ENCODE measurements at regions not wholly inside any gene's neighbourhood (a gene's known extent, or its start where the extent isn't known, plus 50 kb on each side); places are given as distances from the start of the nearest gene placed in this dataset.
"Not testable (repeated sequence)": the region's sequence is repeated elsewhere in the genome, so short reads cannot be mapped to it uniquely, and the experiment has no call there.

DNA sequence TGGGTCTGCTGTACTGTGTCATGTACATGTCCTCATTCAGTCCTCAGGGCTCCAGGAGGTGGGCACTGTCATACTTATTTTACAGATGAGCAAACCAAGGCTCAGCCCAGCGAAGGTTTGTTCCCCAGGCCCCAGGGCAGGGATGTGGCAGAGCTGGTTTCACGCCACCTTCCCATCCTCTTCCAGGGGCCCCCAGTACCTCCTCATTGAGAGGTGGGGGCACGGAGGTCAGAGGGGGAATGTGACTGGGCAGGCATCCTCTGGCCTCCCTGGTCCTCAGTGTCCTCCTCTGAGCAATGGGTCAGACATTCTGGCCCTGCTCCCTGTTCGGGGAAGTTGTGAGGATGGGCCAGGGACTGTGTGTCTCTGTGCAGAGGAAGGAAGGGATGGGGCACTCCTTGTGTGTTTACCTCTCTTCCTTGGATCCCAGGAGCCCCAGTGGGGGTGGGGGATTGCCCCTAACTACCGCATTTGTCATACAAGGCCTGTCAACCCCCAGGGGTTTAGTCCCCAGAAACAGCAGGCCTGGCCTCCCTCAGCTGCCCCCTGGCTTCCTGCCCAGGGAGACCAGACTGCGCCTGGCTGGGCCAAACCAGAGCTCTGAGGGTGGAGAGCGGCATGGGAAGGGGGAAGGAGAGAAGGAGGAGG lies 65.9 kb upstream of the LCTL start:
- Mint-ChIP-seq H3K27me3 (peaks cover 0 to 2% of the 10 kb centered on the region in 2 donors), H3K4me3 (no peak overlapping the region), H3K36me3 (no peaks in the 10 kb centered on the region), H3K4me1 (no peaks in the 10 kb centered on the region), H3K9me3 (peaks cover 0 to 2% (median 0%) of the 10 kb centered on the region in 8 donors), H3K27ac (no peak overlapping the region)
- intact Hi-C loops (cut with micrococcal nuclease): no loop called here
- Histone ChIP-seq H3K27ac (ENCODE audit: low read depth, low read length) (no peak overlapping the region), H3K4me1 (ENCODE audit: insufficient read depth, low read length) (no peaks in the 10 kb centered on the region), H3K9me3 (ENCODE audit: control insufficient read depth in 1 of 2, low read length in 2 of 2) (no peaks in the 10 kb centered on the region), H3K27me3 (ENCODE audit: insufficient read depth, low read length) (no peaks in the 10 kb centered on the region), H3K4me3 (ENCODE audit: low read length in 2 of 2) (no peak overlapping the region), H3K36me3 (ENCODE audit: insufficient read depth, low read length) (no peaks in the 10 kb centered on the region)
- ChIA-PET POLR2A (ENCODE audit: partially characterized antibody) (no interaction called here), CTCF (ENCODE audit: partially characterized antibody) (no interaction called here)
- DNase-seq: no peak

DNA sequence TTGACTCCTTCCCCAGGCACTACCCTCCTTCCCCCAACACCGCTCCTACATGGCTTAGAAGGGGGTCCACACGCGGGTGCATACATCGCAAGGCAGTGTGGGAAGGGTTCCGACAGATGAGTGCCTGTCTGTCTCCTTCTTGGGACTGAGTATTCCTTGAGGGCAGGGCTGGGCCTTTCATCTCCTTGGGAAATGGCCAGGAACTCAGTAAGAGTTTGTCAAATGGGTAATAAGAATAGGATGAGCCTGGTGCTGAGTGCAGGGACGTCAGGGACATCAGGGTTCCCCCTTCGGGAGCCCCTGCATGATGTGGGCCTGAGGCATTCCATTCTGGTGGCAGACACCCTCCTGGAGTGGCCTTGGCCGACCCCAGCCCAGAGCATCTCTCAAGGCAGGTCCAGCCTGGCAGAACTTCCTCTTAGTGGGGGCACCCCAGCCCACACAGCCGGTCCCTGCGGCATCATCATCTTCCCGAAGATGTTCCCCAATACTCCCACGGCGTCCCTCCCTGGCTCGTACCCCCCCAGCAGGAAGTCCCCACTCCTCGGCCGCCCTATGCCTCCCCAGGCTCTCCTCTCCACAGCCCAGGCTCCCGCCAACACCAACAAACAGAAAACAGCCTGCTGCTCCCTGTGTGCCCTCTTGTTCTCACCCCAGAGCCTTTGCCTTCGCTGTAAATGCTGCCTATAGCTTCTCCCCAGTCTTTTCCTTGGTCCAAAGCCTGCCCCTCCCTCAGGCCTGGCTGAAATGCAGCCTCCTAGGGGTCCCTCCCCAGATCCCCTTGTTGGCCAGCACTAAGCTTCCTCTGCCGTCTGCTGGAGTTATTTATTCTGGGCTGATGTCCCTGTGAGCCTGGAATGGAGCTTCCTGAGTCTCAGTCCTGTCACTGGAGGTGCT lies 67.5 kb upstream of the LCTL start:
- intact Hi-C loops (cut with micrococcal nuclease): no loop called here
- H3K4me3 Mint-ChIP-seq: no peak overlapping the region
- peaks cover 0 to 5% (median 0%) of the 10 kb centered on the region in 8 donors for H3K9me3 Mint-ChIP-seq
- DNase-seq: no peak
- Histone ChIP-seq H3K9me3 (ENCODE audit: control insufficient read depth in 1 of 2, low read length in 2 of 2) (no peaks in the 10 kb centered on the region), H3K27me3 (ENCODE audit: insufficient read depth, low read length) (no peaks in the 10 kb centered on the region), H3K36me3 (ENCODE audit: insufficient read depth, low read length) (no peaks in the 10 kb centered on the region), H3K27ac (ENCODE audit: low read depth, low read length) (no peak overlapping the region), H3K4me3 (ENCODE audit: low read length in 2 of 2) (no peak overlapping the region), H3K4me1 (ENCODE audit: insufficient read depth, low read length) (peaks cover 4% of the 10 kb centered on the region)
- POLR2A ChIA-PET (ENCODE audit: partially characterized antibody): no interaction called here
- peaks cover 0 to 2% of the 10 kb centered on the region in 2 donors for H3K27me3 Mint-ChIP-seq
- no peaks in the 10 kb centered on the region for H3K36me3 Mint-ChIP-seq
- H3K4me1 Mint-ChIP-seq: peaks cover 2 to 11% (median 6%) of the 10 kb centered on the region in 4 donors
- H3K27ac Mint-ChIP-seq: peak overlapping the region in 1 of 7 donors; percentile 55
- CTCF ChIA-PET (ENCODE audit: partially characterized antibody): no interaction called here

DNA sequence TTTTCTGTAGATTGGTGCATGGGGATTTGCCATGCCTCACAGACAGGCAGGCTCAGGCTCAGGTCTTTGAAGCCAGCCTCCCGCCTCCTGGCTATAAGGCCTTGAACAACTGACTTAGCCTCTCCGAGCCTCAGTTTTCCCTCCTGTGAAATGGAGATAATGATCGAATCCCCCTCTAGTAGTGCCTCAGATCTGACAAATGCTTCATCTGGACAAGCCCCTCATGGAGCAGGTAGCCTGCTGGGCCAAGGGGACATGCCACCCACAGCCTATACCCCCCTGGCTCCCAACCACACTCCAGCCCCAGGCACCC lies 68.1 kb upstream of the LCTL start:
- POLR2A ChIA-PET (ENCODE audit: partially characterized antibody): no interaction called here
- intact Hi-C loops (cut with micrococcal nuclease): no loop called here
- Mint-ChIP-seq H3K27ac (no peak overlapping the region), H3K4me1 (peaks cover 5 to 16% (median 10%) of the 10 kb centered on the region in 4 donors), H3K9me3 (peaks cover 0 to 5% (median 0%) of the 10 kb centered on the region in 8 donors), H3K4me3 (no peak overlapping the region), H3K27me3 (peaks cover 0 to 2% of the 10 kb centered on the region in 2 donors), H3K36me3 (no peaks in the 10 kb centered on the region)
- CTCF ChIA-PET (ENCODE audit: partially characterized antibody): no interaction called here
- DNase-seq: no peak
- Histone ChIP-seq H3K4me3 (ENCODE audit: low read length in 2 of 2) (no peak overlapping the region), H3K36me3 (ENCODE audit: insufficient read depth, low read length) (no peaks in the 10 kb centered on the region), H3K27me3 (ENCODE audit: insufficient read depth, low read length) (no peaks in the 10 kb centered on the region), H3K4me1 (ENCODE audit: insufficient read depth, low read length) (peaks cover 10% of the 10 kb centered on the region), H3K9me3 (ENCODE audit: control insufficient read depth in 1 of 2, low read length in 2 of 2) (no peaks in the 10 kb centered on the region), H3K27ac (ENCODE audit: low read depth, low read length) (no peak overlapping the region)

DNA sequence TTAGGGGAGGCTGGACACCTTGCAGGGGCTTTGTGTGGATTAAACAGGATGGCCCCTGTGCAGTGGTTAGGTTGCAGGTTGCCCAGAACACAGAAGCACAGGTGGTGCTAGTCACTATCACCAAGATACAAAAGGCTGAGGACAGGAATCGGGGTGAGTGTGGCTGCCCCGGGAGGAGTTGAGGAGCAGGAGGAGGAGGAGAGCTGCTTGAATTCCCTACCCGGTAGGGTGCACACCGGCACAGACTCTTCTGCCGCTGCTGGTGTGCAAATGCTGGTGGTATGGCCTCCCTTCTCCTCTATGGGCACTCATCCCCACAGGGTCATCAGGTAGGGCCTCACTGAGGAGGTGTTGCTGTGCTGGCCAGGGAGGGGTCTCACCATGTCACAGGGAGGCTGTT lies 67.5 kb upstream of the SMAD6 start:
- Histone ChIP-seq H3K36me3 (ENCODE audit: insufficient read depth, low read length) (no peaks in the 10 kb centered on the region), H3K9me3 (ENCODE audit: control insufficient read depth in 1 of 2, low read length in 2 of 2) (no peaks in the 10 kb centered on the region), H3K4me3 (ENCODE audit: low read length in 2 of 2) (no peak overlapping the region), H3K27ac (ENCODE audit: low read depth, low read length) (no peak overlapping the region), H3K27me3 (ENCODE audit: insufficient read depth, low read length) (no peaks in the 10 kb centered on the region), H3K4me1 (ENCODE audit: insufficient read depth, low read length) (peaks cover 11% of the 10 kb centered on the region)
- intact Hi-C loops (cut with micrococcal nuclease): no loop called here
- no peak for DNase-seq
- ChIA-PET POLR2A (ENCODE audit: partially characterized antibody) (no interaction called here), CTCF (ENCODE audit: partially characterized antibody) (no interaction called here)
- Mint-ChIP-seq H3K27ac (no peak overlapping the region), H3K9me3 (peaks cover 0 to 5% (median 0%) of the 10 kb centered on the region in 8 donors), H3K4me1 (peaks cover 5 to 16% (median 10%) of the 10 kb centered on the region in 4 donors), H3K4me3 (no peak overlapping the region), H3K36me3 (no peaks in the 10 kb centered on the region), H3K27me3 (peaks cover 0 to 2% of the 10 kb centered on the region in 2 donors)

DNA sequence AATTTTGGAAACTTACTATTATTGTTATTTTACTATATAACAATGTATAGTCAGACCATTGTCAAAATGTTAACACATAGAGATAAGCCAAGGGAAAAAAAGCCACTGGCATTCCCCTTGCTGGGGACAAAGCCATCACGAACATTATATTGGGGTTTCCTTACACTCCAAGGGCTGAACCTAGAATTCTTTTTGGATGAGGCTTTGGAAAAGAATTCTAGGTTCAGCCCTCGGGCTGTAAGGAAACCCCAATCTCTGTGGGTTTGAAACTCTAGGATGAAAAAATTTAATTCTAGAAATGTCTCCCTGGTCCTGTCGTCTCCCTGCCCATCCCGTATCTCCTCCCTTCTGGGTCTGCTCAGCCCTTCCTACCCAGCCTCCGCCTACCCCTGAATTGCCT lies 67.0 kb upstream of the SMAD6 start:
- Histone ChIP-seq H3K36me3 (ENCODE audit: insufficient read depth, low read length) (no peaks in the 10 kb centered on the region), H3K4me3 (ENCODE audit: low read length in 2 of 2) (no peak overlapping the region), H3K27me3 (ENCODE audit: insufficient read depth, low read length) (no peaks in the 10 kb centered on the region), H3K9me3 (ENCODE audit: control insufficient read depth in 1 of 2, low read length in 2 of 2) (no peaks in the 10 kb centered on the region), H3K27ac (ENCODE audit: low read depth, low read length) (no peak overlapping the region), H3K4me1 (ENCODE audit: insufficient read depth, low read length) (peaks cover 11% of the 10 kb centered on the region)
- no peak for DNase-seq
- ChIA-PET POLR2A (ENCODE audit: partially characterized antibody) (no interaction called here), CTCF (ENCODE audit: partially characterized antibody) (no interaction called here)
- Mint-ChIP-seq H3K27ac (no peak overlapping the region), H3K4me1 (peaks cover 5 to 16% (median 10%) of the 10 kb centered on the region in 4 donors), H3K4me3 (no peak overlapping the region), H3K27me3 (peaks cover 0 to 2% of the 10 kb centered on the region in 2 donors), H3K36me3 (no peaks in the 10 kb centered on the region), H3K9me3 (peaks cover 0 to 5% (median 0%) of the 10 kb centered on the region in 8 donors)
- intact Hi-C loops (cut with micrococcal nuclease): no loop called here

DNA sequence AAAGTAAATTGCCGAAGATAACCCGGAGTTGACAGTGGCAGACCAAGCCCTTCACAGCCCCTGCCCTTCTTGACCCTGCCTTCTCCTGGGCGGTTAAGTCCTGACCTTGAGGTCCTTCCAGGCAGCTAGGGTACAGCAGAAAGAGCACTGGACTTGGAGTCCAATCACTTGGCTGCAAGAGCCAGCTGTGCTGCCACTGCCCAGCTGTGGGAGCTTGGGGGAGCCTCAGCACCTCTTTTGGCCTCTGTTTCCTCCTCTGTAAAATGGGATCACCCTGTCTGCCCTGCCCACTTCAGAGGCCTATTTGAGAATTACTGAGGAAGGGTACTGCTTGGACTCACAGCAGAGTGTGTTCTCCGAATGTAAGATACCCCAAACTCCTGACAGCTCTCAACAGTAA lies 66.2 kb upstream of the SMAD6 start:
- H3K4me1 Mint-ChIP-seq: peaks cover 5 to 16% (median 10%) of the 10 kb centered on the region in 4 donors
- ChIA-PET POLR2A (ENCODE audit: partially characterized antibody) (no interaction called here), CTCF (ENCODE audit: partially characterized antibody) (no interaction called here)
- H3K4me3 Mint-ChIP-seq: no peak overlapping the region
- no peak overlapping the region for H3K27ac Mint-ChIP-seq
- peaks cover 0 to 5% (median 0%) of the 10 kb centered on the region in 8 donors for H3K9me3 Mint-ChIP-seq
- no peak overlapping the region for H3K4me3 ChIP-seq (ENCODE audit: low read length in 2 of 2)
- H3K27ac ChIP-seq (ENCODE audit: low read depth, low read length): no peak overlapping the region
- H3K4me1 ChIP-seq (ENCODE audit: insufficient read depth, low read length): peaks cover 11% of the 10 kb centered on the region
- DNase-seq: no peak
- no peaks in the 10 kb centered on the region for H3K36me3 ChIP-seq (ENCODE audit: insufficient read depth, low read length)
- no peaks in the 10 kb centered on the region for H3K36me3 Mint-ChIP-seq
- no peaks in the 10 kb centered on the region for H3K27me3 ChIP-seq (ENCODE audit: insufficient read depth, low read length)
- intact Hi-C loops (cut with micrococcal nuclease): no loop called here
- H3K27me3 Mint-ChIP-seq: no peaks in the 10 kb centered on the region
- H3K9me3 ChIP-seq (ENCODE audit: control insufficient read depth in 1 of 2, low read length in 2 of 2): no peaks in the 10 kb centered on the region

DNA sequence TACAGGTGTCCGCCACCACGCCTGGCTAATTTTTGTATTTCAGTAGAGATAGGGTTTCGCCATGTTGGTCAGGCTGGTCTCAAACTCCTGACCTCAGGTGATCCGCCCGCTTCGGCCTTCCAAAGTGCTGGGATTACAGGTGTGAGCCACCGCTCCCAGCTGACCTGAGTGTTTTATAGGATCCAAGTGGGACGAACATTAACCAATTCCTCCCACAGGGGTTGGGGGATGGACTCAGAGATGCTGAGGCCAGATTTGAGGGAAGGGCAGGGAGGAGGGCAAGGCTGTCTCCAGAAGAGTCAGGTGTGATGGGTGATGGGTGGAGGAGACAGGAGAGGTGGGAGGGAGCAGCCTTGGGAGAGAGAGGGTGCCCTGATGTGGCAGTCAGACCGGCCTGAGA lies 65.0 kb upstream of the SMAD6 start:
- peak overlapping the region in 1 of 7 donors; percentile 35 for H3K27ac Mint-ChIP-seq
- intact Hi-C loops (cut with micrococcal nuclease): not testable (repeated sequence)

More for the DNA sequence above, 65.0 kb upstream of the SMAD6 start:
- DNase-seq; POLR2A ChIA-PET (ENCODE audit: partially characterized antibody); H3K9me3 ChIP-seq (ENCODE audit: control insufficient read depth in 1 of 2, low read length in 2 of 2); H3K36me3 ChIP-seq (ENCODE audit: insufficient read depth, low read length); H3K9me3 Mint-ChIP-seq; H3K27me3 ChIP-seq (ENCODE audit: insufficient read depth, low read length); H3K4me3 ChIP-seq (ENCODE audit: low read length in 2 of 2); CTCF ChIA-PET (ENCODE audit: partially characterized antibody); H3K27ac ChIP-seq (ENCODE audit: low read depth, low read length); H3K4me3 Mint-ChIP-seq; H3K27me3 Mint-ChIP-seq; H3K36me3 Mint-ChIP-seq: not testable (repeated sequence)
- peaks cover 5 to 16% (median 10%) of the 10 kb centered on the region in 4 donors for H3K4me1 Mint-ChIP-seq
- peaks cover 11% of the 10 kb centered on the region for H3K4me1 ChIP-seq (ENCODE audit: insufficient read depth, low read length)
